Activated CD4-positive, alpha-beta T cell treated with anti-CD3 and anti-CD28 coated beads, Interleukin-2, amount 10 ng/mL, durations not matched to agents 24 days and 14 days (primary cell): ENCODE measurements at regions not wholly inside any gene's neighbourhood (a gene's known extent, or its start where the extent isn't known, plus 50 kb on each side); places are given as distances from the start of the nearest gene placed in this dataset.

ENCODE experiments used
- DNase-seq: peaks from one replicate; pipeline ENCODE4 v3.0.0; 2022
- H3K27ac Mint-ChIP-seq: one replicate; pipeline ENCODE4 v1.8.0; 2022; ENCODE audit warnings: mild to moderate bottlenecking, mixed read lengths
- H3K27me3 Mint-ChIP-seq: one replicate; pipeline ENCODE4 v1.8.0; 2022; ENCODE audit warnings: mixed read lengths
- H3K36me3 Mint-ChIP-seq: one replicate; pipeline ENCODE4 v1.8.0; 2022; ENCODE audit warnings: low read depth, mild to moderate bottlenecking, mixed read lengths
- H3K4me1 Mint-ChIP-seq: one replicate; pipeline ENCODE4 v1.8.0; 2021; ENCODE audit warnings: mixed read lengths
- H3K4me3 Mint-ChIP-seq: one replicate; pipeline ENCODE4 v1.8.0; 2022; ENCODE audit warnings: mild to moderate bottlenecking, moderate library complexity, mixed read lengths
- H3K9me3 Mint-ChIP-seq: one replicate; pipeline ENCODE4 v1.8.0; 2021; ENCODE audit warnings: mixed read lengths
- intact Hi-C: fragments of 100-400 bp; cut with micrococcal nuclease; formaldehyde crosslinking; loops from one replicate; pipeline ENCODE4 v1.15.1; 2023

DNA sequence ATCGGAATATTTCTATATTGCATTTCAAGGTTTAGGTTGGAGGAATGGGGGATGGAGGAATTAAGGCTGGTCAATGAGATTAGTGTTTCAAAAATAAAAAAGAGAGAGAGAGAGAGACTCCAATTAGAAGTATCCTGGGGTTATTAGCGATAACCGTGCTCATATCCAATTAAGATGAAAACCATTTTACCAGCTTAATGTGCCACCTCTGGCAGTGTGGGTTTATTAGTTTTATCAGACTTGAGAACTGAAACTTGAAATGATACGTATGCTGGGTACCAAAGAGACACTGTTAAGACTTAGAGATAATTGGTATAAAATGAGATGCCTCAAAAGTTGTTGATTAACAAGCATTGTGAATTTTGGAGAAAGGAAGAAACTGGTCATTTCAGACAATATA, 251.5 kb upstream of the NR2F2 start:
- no peak for DNase-seq
- intact Hi-C loops = no loop called here
- H3K4me3 Mint-ChIP-seq = no peak overlapping the region
- H3K4me1 Mint-ChIP-seq = no peaks in the 10 kb centered on the region
- no peaks in the 10 kb centered on the region for H3K9me3 Mint-ChIP-seq
- peaks cover 2% of the 10 kb centered on the region for H3K27me3 Mint-ChIP-seq
- no peak overlapping the region for H3K27ac Mint-ChIP-seq
- H3K36me3 Mint-ChIP-seq = no peaks in the 10 kb centered on the region

DNA sequence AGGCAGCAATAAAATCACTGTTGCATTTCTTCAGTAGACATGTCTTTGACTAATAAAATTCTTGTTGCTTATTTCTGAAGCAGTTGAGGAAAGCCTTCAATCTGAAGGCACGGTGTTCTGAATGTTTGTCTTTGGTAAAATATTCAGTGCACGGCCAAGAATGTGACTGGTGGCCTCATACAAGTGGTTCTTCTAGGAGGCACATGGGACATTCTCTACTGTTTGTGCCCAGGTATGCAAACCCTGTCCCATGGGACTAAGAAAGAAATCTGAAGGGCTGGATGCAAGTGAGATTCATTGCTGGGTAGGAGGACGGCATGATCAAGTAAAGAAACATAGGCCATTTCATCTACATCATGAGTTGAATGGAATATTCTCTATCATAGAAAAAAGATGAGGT, 250.6 kb upstream of the NR2F2 start:
- no peak overlapping the region for H3K4me3 Mint-ChIP-seq
- H3K4me1 Mint-ChIP-seq = no peaks in the 10 kb centered on the region

DNA sequence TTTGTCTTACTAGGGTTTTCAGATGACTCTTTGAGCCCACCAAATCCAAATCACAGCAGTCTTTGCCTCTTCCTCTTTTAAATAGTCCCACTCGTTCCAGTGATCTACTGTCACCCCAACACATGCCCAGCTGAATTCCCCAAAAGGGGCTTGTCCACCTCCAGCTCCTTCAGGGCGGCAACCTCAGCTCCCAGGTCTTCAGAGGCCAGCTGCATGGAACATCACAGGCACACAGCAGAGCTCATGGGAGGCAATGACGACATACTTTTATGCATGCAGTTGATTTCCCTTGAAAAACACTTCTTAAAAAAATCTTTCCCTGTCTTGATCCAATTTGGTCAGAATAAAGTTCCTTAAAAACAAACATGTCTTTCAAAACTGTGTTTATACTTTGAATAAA, 244.3 kb upstream of the NR2F2 start:
- Mint-ChIP-seq H3K4me3 (no peak overlapping the region), H3K4me1 (no peaks in the 10 kb centered on the region), H3K36me3 (no peaks in the 10 kb centered on the region), H3K27me3 (peaks cover 6% of the 10 kb centered on the region), H3K27ac (no peak overlapping the region), H3K9me3 (no peaks in the 10 kb centered on the region)
- intact Hi-C loops = no loop called here
- DNase-seq = no peak

More for the DNA sequence above, 250.6 kb upstream of the NR2F2 start:
- Mint-ChIP-seq H3K9me3 (no peaks in the 10 kb centered on the region), H3K36me3 (no peaks in the 10 kb centered on the region), H3K27ac (no peak overlapping the region), H3K27me3 (peaks cover 2% of the 10 kb centered on the region)
- intact Hi-C loops = no loop called here
- no peak for DNase-seq

DNA sequence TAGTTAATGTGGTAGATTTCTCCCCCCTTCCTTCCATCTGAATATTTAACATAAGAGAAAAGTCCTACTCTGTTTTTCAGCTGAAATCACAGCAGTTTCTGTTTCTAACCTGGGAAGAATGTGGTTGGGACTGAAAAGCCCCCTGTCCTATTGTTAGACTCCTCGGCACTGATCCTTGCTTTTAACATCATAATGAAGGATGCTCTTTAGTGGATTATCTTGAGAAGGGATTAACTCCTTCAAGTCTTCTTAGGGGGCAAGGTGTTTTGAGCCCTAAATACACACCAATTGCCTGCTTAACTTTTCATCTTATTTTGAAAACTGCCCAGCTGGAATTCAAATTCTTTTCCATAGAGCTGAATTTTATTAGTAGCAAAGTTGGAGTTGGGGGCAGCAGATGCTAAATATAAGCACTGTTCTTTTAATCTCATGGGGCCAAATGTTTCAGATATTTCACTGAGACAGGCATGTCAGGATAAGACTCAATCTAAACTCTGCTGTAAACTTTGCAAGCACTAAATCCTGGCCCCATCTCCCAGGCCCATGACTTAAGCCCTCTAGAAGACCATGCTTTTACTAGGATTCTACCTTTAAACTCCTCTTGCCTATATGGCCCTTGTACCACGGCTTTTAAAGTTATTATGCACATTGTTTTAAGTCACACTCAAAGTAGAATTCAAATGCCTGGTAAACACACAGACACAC, 243.2 kb upstream of the NR2F2 start:
- Mint-ChIP-seq H3K27ac (no peak overlapping the region), H3K36me3 (no peaks in the 10 kb centered on the region), H3K4me3 (no peak overlapping the region), H3K27me3 (peaks cover 6% of the 10 kb centered on the region), H3K4me1 (no peaks in the 10 kb centered on the region), H3K9me3 (no peaks in the 10 kb centered on the region)
- intact Hi-C loops = no loop called here
- DNase-seq = no peak

DNA sequence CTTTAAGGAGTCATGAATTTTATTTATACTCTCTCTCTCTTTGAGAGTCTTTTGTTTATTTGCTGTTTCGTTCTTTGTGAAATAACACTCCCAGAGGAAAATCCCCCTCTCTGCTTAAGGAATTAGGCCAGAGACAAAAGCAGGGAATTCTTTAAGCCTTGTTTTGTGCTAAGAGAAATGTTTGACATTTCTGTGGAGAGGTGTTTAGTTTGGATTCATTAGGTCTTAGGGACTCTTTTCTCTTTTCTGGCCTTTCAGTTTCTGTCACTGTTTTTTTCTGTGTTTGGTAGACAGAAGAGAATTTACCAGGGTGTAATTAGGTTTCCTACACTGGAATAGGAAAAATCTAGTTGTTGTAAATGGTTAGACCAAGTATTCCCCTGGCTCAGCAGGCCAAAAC, 241.8 kb upstream of the NR2F2 start:
- Mint-ChIP-seq H3K4me1 (no peaks in the 10 kb centered on the region), H3K9me3 (no peaks in the 10 kb centered on the region), H3K36me3 (no peaks in the 10 kb centered on the region), H3K27ac (no peak overlapping the region), H3K27me3 (peaks cover 6% of the 10 kb centered on the region), H3K4me3 (no peak overlapping the region)
- no peak for DNase-seq
- intact Hi-C loops = no loop called here

DNA sequence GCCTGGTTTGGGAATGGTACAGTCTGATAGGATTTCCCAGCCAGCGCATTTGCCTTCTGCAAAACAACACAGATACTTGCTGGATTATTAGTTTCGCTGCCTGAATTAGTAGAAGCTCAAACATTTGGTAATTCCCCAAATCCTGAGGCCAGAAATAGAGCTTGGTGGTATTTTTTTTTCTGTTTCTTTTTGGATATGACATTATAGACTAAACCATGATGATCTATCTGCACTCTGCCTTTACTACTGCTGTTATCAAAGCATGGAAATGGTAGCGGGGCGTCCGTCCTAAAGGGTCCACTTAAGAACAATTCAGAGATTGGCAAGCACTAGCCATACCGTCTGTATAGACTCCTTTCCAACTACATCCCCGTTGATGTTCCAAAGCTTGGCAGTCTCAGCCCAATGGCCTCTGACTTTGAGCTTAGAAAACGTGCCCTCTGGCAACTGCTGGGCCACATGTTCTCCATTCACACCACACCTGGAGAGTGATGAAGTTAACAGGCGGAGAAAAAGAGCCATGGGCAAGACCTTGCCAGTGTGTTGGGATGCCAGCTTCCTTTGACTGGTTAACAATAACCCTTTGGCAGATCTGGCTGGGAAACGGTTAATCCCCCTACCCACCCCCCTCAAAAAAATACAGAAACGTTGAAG, 241.0 kb upstream of the NR2F2 start:
- H3K4me3 Mint-ChIP-seq = no peak overlapping the region
- H3K27ac Mint-ChIP-seq = no peak overlapping the region
- peaks cover 4% of the 10 kb centered on the region for H3K9me3 Mint-ChIP-seq
- peaks cover 6% of the 10 kb centered on the region for H3K27me3 Mint-ChIP-seq
- DNase-seq = no peak
- no peaks in the 10 kb centered on the region for H3K4me1 Mint-ChIP-seq
- intact Hi-C loops = no loop called here
- no peaks in the 10 kb centered on the region for H3K36me3 Mint-ChIP-seq

DNA sequence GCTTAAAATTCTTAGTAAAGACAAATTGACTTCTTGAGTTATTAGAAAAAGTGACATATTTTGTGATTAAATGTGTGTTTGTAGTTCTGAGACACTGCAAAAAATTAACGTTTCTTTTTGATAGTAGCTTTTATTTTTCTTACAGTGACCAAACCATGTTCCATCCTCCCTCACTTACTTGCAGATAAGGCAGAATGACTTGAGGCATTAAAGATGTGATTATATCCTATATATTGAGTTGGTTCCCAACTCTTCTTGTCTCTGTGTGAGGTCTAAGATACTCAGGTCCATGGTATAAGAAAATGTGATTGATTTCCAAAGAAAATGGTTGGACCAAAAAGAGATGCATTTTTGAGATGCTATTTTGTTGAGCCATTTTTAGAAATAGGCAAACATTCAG, 238.3 kb upstream of the NR2F2 start:
- intact Hi-C loops = no loop called here
- peaks cover 5% of the 10 kb centered on the region for H3K27me3 Mint-ChIP-seq
- DNase-seq = no peak
- H3K36me3 Mint-ChIP-seq = no peaks in the 10 kb centered on the region
- H3K4me3 Mint-ChIP-seq = no peak overlapping the region
- H3K9me3 Mint-ChIP-seq = peaks cover 4% of the 10 kb centered on the region
- H3K27ac Mint-ChIP-seq = no peak overlapping the region
- H3K4me1 Mint-ChIP-seq = no peaks in the 10 kb centered on the region

DNA sequence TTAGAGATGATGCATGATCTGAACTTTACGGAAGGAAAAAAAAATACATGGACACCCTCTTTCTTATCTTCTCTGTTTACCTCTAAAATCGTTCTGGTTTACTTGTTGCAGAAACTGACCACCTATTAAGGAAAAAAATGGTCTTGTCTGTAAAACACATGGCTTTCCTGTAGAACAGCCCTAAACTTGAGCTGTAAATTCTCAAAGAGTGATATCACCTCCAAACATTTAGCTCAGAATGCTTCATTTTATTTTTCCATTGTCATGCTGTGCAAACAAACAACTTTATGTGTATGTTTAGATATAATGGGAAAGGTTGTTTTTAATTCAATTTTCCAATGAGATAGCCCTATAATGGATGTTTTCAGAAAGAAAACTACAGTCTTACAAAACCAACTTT, 237.4 kb upstream of the NR2F2 start:
- Mint-ChIP-seq H3K36me3 (no peaks in the 10 kb centered on the region), H3K9me3 (peaks cover 4% of the 10 kb centered on the region), H3K27me3 (peaks cover 5% of the 10 kb centered on the region), H3K27ac (no peak overlapping the region), H3K4me1 (no peaks in the 10 kb centered on the region), H3K4me3 (no peak overlapping the region)
- DNase-seq = no peak
- intact Hi-C loops = no loop called here

DNA sequence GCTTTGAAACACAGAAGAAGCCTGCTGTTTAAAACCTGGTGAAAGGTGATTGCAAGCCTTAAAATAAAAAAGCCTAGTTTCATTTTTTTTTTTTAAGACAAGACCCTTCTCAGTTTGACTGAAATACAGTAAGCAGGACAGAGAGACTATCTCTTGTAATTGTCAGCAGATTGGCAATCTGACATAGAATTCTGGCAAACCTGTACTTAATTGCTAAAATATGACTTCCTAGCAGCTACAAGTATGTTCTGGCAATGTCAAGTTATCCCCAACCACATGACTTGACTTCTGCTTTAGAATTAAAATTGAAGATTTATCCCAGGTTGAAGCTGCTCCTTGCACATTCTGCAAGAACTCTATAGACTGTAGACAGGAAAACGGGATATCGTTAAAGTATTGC, 232.8 kb upstream of the NR2F2 start:
- Mint-ChIP-seq H3K27ac (no peak overlapping the region), H3K4me3 (no peak overlapping the region), H3K27me3 (no peaks in the 10 kb centered on the region), H3K9me3 (peaks cover 7% of the 10 kb centered on the region), H3K4me1 (no peaks in the 10 kb centered on the region), H3K36me3 (no peaks in the 10 kb centered on the region)
- DNase-seq = no peak
- intact Hi-C loops = no loop called here

DNA sequence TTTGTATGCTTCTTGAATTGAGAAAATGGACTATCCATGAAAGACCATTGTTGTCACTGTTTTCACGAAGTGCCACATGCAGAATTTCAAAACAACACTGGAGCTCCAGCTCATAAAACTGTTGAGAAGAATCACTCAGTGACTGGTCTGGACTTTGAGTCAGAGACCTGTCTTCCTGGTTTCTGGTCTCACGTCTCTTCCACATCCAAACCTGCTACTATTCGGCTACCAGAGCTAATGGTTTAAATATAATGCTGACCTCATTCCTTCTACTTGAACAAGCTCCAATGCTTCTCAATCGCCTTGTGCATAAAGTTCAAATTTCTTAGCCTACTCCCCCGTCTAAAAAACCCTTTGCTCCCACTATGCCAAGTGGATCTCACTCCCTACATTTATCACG, 227.9 kb upstream of the NR2F2 start:
- Mint-ChIP-seq H3K36me3 (no peaks in the 10 kb centered on the region), H3K4me3 (no peak overlapping the region), H3K9me3 (peaks cover 9% of the 10 kb centered on the region), H3K27ac (no peak overlapping the region), H3K4me1 (no peaks in the 10 kb centered on the region), H3K27me3 (no peaks in the 10 kb centered on the region)
- intact Hi-C loops = no loop called here
- no peak for DNase-seq

DNA sequence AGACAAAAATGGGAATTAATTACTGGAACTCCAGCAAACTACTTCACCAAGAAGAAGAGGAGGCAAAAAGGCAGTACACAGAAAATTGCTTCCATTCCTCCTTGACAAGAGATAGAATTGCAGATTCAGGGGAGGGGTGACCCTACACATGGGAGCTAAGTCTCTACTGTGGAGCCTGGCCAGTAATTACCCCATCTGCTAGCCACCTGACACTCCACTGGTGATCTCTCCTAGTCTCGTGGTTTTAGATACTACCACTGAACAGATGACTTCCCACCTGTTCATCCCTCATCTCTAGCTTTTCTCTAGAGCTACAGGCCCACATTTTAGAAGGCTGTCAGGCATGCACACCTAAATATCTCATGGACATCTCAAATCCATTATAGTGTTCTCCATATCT, 224.3 kb upstream of the NR2F2 start:
- H3K4me1 Mint-ChIP-seq = no peaks in the 10 kb centered on the region
- no peak for DNase-seq
- H3K4me3 Mint-ChIP-seq = no peak overlapping the region
- H3K36me3 Mint-ChIP-seq = no peaks in the 10 kb centered on the region
- peaks cover 5% of the 10 kb centered on the region for H3K9me3 Mint-ChIP-seq
- intact Hi-C loops = no loop called here
- H3K27ac Mint-ChIP-seq = no peak overlapping the region
- H3K27me3 Mint-ChIP-seq = no peaks in the 10 kb centered on the region

DNA sequence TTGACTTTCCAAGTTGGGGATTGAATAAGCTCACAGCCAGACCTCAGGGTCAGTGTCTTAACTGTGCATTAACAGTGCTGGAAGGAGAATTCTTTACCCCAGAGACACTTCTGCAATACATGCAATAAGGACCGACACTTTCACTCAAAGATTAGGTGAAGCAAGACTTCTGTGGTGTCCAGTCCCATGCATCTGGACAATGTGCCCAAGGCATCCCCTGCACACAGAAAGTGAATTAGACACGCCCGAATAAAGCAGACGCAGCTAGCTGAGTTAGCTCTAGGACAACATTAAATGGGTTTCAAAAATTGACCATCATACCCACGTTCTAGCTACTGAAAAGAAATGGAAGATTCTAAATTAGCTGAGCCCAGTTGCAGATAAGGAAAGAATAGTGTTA, 223.9 kb upstream of the NR2F2 start:
- intact Hi-C loops = no loop called here

DNA sequence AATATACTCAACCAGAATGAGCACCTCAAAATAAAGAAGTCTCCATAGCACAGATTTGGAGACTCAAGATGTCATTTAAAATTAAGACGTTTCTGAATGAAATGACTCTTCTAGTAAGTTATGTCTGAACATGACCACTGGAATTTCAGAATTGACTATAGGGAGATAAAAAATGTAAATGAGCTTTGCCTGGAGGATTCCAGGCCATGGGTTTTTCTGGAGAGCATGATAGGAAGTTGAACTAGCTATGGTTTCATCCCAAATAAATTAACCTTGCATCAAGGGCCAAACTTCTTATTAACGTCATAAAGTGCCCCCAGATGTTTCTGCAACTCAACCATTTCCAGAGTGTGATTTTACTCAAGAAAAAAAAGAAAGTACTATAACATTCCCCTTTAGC, 222.6 kb upstream of the NR2F2 start:
- intact Hi-C loops = no loop called here

More for the DNA sequence above, 223.9 kb upstream of the NR2F2 start:
- H3K27ac Mint-ChIP-seq = no peak overlapping the region
- H3K9me3 Mint-ChIP-seq = peaks cover 5% of the 10 kb centered on the region
- H3K4me1 Mint-ChIP-seq = no peaks in the 10 kb centered on the region
- no peaks in the 10 kb centered on the region for H3K27me3 Mint-ChIP-seq
- H3K4me3 Mint-ChIP-seq = no peak overlapping the region
- H3K36me3 Mint-ChIP-seq = no peaks in the 10 kb centered on the region
- DNase-seq = no peak

DNA sequence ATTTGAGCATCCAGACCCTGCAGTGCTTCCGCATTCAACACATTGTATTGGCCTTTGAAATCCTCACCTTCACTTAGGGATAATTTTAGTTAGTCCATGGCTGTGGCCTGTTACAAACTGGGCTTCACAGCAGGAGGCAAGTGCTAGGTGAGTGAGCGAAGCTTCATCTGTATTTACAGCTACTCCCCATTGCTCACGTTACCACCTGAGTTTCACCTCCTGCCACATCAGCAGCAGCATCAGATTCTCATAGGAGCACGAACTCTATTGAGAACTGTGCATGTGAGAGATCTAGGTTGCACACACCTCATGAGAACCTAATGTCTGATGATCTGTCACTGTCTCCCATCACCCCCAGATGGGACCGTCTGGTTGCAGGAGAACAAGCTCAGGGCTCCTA, 222.1 kb upstream of the NR2F2 start:
- Mint-ChIP-seq H3K9me3 (peaks cover 5% of the 10 kb centered on the region), H3K27ac (no peak overlapping the region), H3K27me3 (no peaks in the 10 kb centered on the region), H3K4me3 (no peak overlapping the region), H3K36me3 (no peaks in the 10 kb centered on the region), H3K4me1 (no peaks in the 10 kb centered on the region)
- no peak for DNase-seq
- intact Hi-C loops = no loop called here

More for the DNA sequence above, 222.6 kb upstream of the NR2F2 start:
- Mint-ChIP-seq H3K4me3 (no peak overlapping the region), H3K9me3 (peaks cover 5% of the 10 kb centered on the region), H3K27me3 (no peaks in the 10 kb centered on the region), H3K36me3 (no peaks in the 10 kb centered on the region), H3K4me1 (no peaks in the 10 kb centered on the region), H3K27ac (no peak overlapping the region)
- DNase-seq = no peak

DNA sequence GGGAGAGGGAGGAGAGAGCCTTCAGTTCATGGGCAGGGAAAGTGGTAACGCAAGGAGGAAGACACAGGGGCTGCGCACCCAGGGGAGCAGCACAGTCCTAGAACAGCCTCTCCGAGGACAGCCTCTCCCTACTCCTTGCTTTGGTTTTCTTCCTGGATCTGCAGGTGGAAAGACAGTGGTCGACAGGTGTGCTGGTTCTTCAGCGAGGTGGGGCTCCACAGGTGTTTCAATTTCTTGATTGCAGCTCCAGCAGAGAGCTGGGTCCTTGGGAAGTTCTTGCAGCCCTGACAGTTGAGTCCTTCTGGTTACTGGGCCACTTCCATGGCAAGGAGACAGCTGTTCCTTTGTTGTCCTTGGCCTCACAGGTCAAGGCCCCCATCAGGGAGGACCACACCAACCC, 220.7 kb upstream of the NR2F2 start:
- no peaks in the 10 kb centered on the region for H3K27me3 Mint-ChIP-seq
- no peaks in the 10 kb centered on the region for H3K36me3 Mint-ChIP-seq
- H3K27ac Mint-ChIP-seq = no peak overlapping the region
- H3K4me3 Mint-ChIP-seq = no peak overlapping the region
- no peaks in the 10 kb centered on the region for H3K4me1 Mint-ChIP-seq
- no peak for DNase-seq
- H3K9me3 Mint-ChIP-seq = peaks cover 5% of the 10 kb centered on the region
- intact Hi-C loops = no loop called here
